ENCODE measurements at regions not wholly inside any gene's neighbourhood (a gene's known extent, or its start where the extent isn't known, plus 50 kb on each side); places are given as distances from the start of the nearest gene placed in this dataset.
A peak's percentile ranks its signal among the peaks of the same experiment; 100 is the strongest.

- Histone ChIP-seq H3K27me3 (ENCODE audit: control insufficient read depth, insufficient read depth, low read length) (no peaks in the 10 kb centered on the region), H3K4me3 (ENCODE audit: low read depth, low read length) (no peak overlapping the region), H3K36me3 (ENCODE audit: control insufficient read depth, insufficient read depth, low read length) (no peaks in the 10 kb centered on the region)
- CTCF ChIA-PET = interaction anchor here (0.7 to 1.6 kb wide), 2 partner anchors 80 to 138 kb away, joined by 3 read pairs; no protein-coding TSS in a partner anchor
- peak; percentile 92 for DNase-seq (ENCODE audit: low read depth)
- no peak for TF ChIP-seq CTCF (IDR thresholded peaks at IDR 0.05; ENCODE audit: insufficient read depth, low read depth, low read length)
- POLR2A ChIA-PET = interaction anchor here (0.6 kb wide), 1 partner anchor 14 kb away, joined by 6 read pairs; no protein-coding TSS in a partner anchor
Measured at GRCh38 chr12:59973515-59973914, 377.7 kb downstream of the SLC16A7 start.

GRCh38 chr12:59977779-59978178, 381.9 kb downstream of the SLC16A7 start:
- ChIA-PET POLR2A (no interaction called here), CTCF (interaction anchor here (0.7 to 0.8 kb wide), 2 partner anchors 129 to 382 kb away, joined by 3 to 4 read pairs; partner anchors contain the start of gene SLC16A7)
- no peak for TF ChIP-seq CTCF (IDR thresholded peaks at IDR 0.05; ENCODE audit: insufficient read depth, low read depth, low read length)
- Histone ChIP-seq H3K36me3 (ENCODE audit: control insufficient read depth, insufficient read depth, low read length) (no peaks in the 10 kb centered on the region), H3K27me3 (ENCODE audit: control insufficient read depth, insufficient read depth, low read length) (no peaks in the 10 kb centered on the region), H3K4me3 (ENCODE audit: low read depth, low read length) (no peak overlapping the region)
- DNase-seq (ENCODE audit: low read depth) = no peak

GRCh38 chr12:59980476-59980875, 384.6 kb downstream of the SLC16A7 start:
- no peak for DNase-seq (ENCODE audit: low read depth)
- Histone ChIP-seq H3K36me3 (ENCODE audit: control insufficient read depth, insufficient read depth, low read length) (no peaks in the 10 kb centered on the region), H3K27me3 (ENCODE audit: control insufficient read depth, insufficient read depth, low read length) (no peaks in the 10 kb centered on the region), H3K4me3 (ENCODE audit: low read depth, low read length) (no peak overlapping the region)
- no peak for TF ChIP-seq CTCF (IDR thresholded peaks at IDR 0.05; ENCODE audit: insufficient read depth, low read depth, low read length)
- CTCF ChIA-PET = interaction anchor here (0.9 kb wide), 1 partner anchor 577 kb away, joined by 3 read pairs; no protein-coding TSS in a partner anchor
- POLR2A ChIA-PET = interaction anchor here (0.8 kb wide), 1 partner anchor 168 kb away, joined by 4 read pairs; no protein-coding TSS in a partner anchor

GRCh38 chr12:59999291-59999690, 403.5 kb downstream of the SLC16A7 start:
- H3K4me3 ChIP-seq (ENCODE audit: low read depth, low read length) = no peak overlapping the region

GRCh38 chr12:60010486-60010885, 414.7 kb downstream of the SLC16A7 start:
- CTCF ChIA-PET = no interaction called here

More at GRCh38 chr12:59999291-59999690, 403.5 kb downstream of the SLC16A7 start:
- no peaks in the 10 kb centered on the region for H3K36me3 ChIP-seq (ENCODE audit: control insufficient read depth, insufficient read depth, low read length)
- no peaks in the 10 kb centered on the region for H3K27me3 ChIP-seq (ENCODE audit: control insufficient read depth, insufficient read depth, low read length)
- POLR2A ChIA-PET = no interaction called here
- no peak for DNase-seq (ENCODE audit: low read depth)
- no peak for TF ChIP-seq CTCF (IDR thresholded peaks at IDR 0.05; ENCODE audit: insufficient read depth, low read depth, low read length)
- CTCF ChIA-PET = interaction anchor here (1.1 kb wide), 1 partner anchor 10 kb away, joined by 3 read pairs; no protein-coding TSS in a partner anchor

More at GRCh38 chr12:60010486-60010885, 414.7 kb downstream of the SLC16A7 start:
- Histone ChIP-seq H3K36me3 (ENCODE audit: control insufficient read depth, insufficient read depth, low read length) (no peaks in the 10 kb centered on the region), H3K4me3 (ENCODE audit: low read depth, low read length) (no peak overlapping the region), H3K27me3 (ENCODE audit: control insufficient read depth, insufficient read depth, low read length) (no peaks in the 10 kb centered on the region)
- POLR2A ChIA-PET = no interaction called here
- TF ChIP-seq CTCF (IDR thresholded peaks at IDR 0.05; ENCODE audit: insufficient read depth, low read depth, low read length) = no peak
- DNase-seq (ENCODE audit: low read depth) = no peak

Data from BJ (cell line).